T-helper 2 cell (primary cell): ENCODE measurements at regions not wholly inside any gene's neighbourhood (a gene's known extent, or its start where the extent isn't known, plus 50 kb on each side); places are given as distances from the start of the nearest gene placed in this dataset.

ENCODE experiments used
- DNase-seq, 5 experiments: peaks; one replicate each; pipeline versions ENCODE4 v3.0.0 to v3.0.0-alpha.2; 2012 to 2022

- DNase-seq: no peak
Observed at GRCh38 chr1:230009611-230010313, 57.3 kb upstream of the GALNT2 start.

GRCh38 chr1:230010603-230011332 is 56.3 kb upstream of the GALNT2 start:
- DNase-seq: no peak

GRCh38 chr1:230011333-230012092 is 55.5 kb upstream of the GALNT2 start:
- no peak for DNase-seq

- no peak for DNase-seq
Observed at GRCh38 chr1:230012093-230012393, 55.0 kb upstream of the GALNT2 start.

GRCh38 chr1:230012741-230013140 is 54.3 kb upstream of the GALNT2 start:
- DNase-seq: no peak

- no peak for DNase-seq
Observed at GRCh38 chr1:230016159-230016558, 50.9 kb upstream of the GALNT2 start.
